ENCODE measurements at regions not wholly inside any gene's neighbourhood (a gene's known extent, or its start where the extent isn't known, plus 50 kb on each side); places are given as distances from the start of the nearest gene placed in this dataset.

DNA sequence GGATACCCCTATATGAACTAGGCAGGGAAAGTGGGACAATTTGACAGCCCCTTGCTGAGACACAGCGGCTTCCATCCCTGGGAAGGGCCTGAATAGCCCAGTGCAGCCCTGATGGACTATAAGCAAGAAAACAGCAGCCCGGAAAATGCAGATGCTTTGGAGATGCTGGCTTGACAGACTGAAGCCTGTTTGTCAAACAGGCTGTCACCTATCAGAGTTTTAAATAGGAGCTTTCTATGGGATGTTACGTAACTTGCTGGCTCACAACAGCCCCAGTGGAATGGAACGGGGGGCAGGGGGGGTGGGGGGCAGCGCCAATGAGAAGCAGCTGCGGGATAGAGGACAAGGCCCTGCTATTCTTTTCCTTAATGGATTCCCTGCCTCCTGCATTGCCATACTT is 91.9 kb upstream of the NTM start:
- DNase-seq: no peak
- Mint-ChIP-seq H3K36me3 (ENCODE audit: low read depth) (no peaks in the 10 kb centered on the region), H3K4me1 (ENCODE audit: low read depth) (no peaks in the 10 kb centered on the region), H3K9me3 (no peaks in the 10 kb centered on the region), H3K4me3 (no peak overlapping the region), H3K27me3 (ENCODE audit: insufficient read depth) (peaks cover 3% of the 10 kb centered on the region), H3K27ac (no peak overlapping the region)
- TF ChIP-seq CTCF (IDR thresholded peaks at IDR 0.05): no peak

GRCh38 chr11:131279654-131280384 is 90.6 kb upstream of the NTM start:
- no peak for DNase-seq
- Mint-ChIP-seq H3K27me3 (ENCODE audit: insufficient read depth) (peaks cover 5% of the 10 kb centered on the region), H3K9me3 (no peaks in the 10 kb centered on the region), H3K4me3 (no peak overlapping the region), H3K36me3 (ENCODE audit: low read depth) (no peaks in the 10 kb centered on the region), H3K27ac (no peak overlapping the region), H3K4me1 (ENCODE audit: low read depth) (no peaks in the 10 kb centered on the region)
- TF ChIP-seq CTCF (IDR thresholded peaks at IDR 0.05): no peak

- H3K9me3 Mint-ChIP-seq: no peaks in the 10 kb centered on the region
- H3K4me3 Mint-ChIP-seq: no peak overlapping the region
- H3K27me3 Mint-ChIP-seq (ENCODE audit: insufficient read depth): peaks cover 5% of the 10 kb centered on the region
- no peaks in the 10 kb centered on the region for H3K4me1 Mint-ChIP-seq (ENCODE audit: low read depth)
- H3K27ac Mint-ChIP-seq: no peak overlapping the region
- no peak for DNase-seq
- no peak for TF ChIP-seq CTCF (IDR thresholded peaks at IDR 0.05)
- no peaks in the 10 kb centered on the region for H3K36me3 Mint-ChIP-seq (ENCODE audit: low read depth)
These were observed 89.1 kb upstream of the NTM start for GRCh38 chr11:131281316-131281715.

GRCh38 chr11:131284041-131284440 is 86.4 kb upstream of the NTM start:
- peaks cover 3% of the 10 kb centered on the region for H3K27me3 Mint-ChIP-seq (ENCODE audit: insufficient read depth)
- H3K27ac Mint-ChIP-seq: no peak overlapping the region
- no peak for TF ChIP-seq CTCF (IDR thresholded peaks at IDR 0.05)
- H3K4me1 Mint-ChIP-seq (ENCODE audit: low read depth): no peaks in the 10 kb centered on the region
- no peaks in the 10 kb centered on the region for H3K9me3 Mint-ChIP-seq
- no peak overlapping the region for H3K4me3 Mint-ChIP-seq
- no peak for DNase-seq
- no peaks in the 10 kb centered on the region for H3K36me3 Mint-ChIP-seq (ENCODE audit: low read depth)

- no peak for DNase-seq
- Mint-ChIP-seq H3K4me1 (ENCODE audit: low read depth) (no peaks in the 10 kb centered on the region), H3K4me3 (no peak overlapping the region), H3K27ac (no peak overlapping the region), H3K36me3 (ENCODE audit: low read depth) (no peaks in the 10 kb centered on the region), H3K27me3 (ENCODE audit: insufficient read depth) (peaks cover 6% of the 10 kb centered on the region), H3K9me3 (no peaks in the 10 kb centered on the region)
- TF ChIP-seq CTCF (IDR thresholded peaks at IDR 0.05): no peak
These were observed 81.8 kb upstream of the NTM start for GRCh38 chr11:131288521-131289091.
